Right atrium auricular region (tissue), 2 donors: ENCODE measurements at regions not wholly inside any gene's neighbourhood (a gene's known extent, or its start where the extent isn't known, plus 50 kb on each side); places are given as distances from the start of the nearest gene placed in this dataset.

Source experiments
- DNase-seq: peaks from one replicate; pipeline ENCODE4 v3.0.0-alpha.2; 2019; ENCODE audit warnings: low spot score
- H3K27ac ChIP-seq, 2 donors: fragments of 200-600 bp; sonication (generic); 1 replicate in 1 of 2; 2 replicates in 1 of 2; pipeline ENCODE4 v1.5.1; 2016 to 2019
- H3K27me3 ChIP-seq, 2 donors: fragments of 200-600 bp; sonication (generic); one replicate each; pipeline versions ENCODE4 v1.5.1 to v1.6.0; 2017 to 2019
- H3K36me3 ChIP-seq: fragments of 200-600 bp; sonication (generic); one replicate; pipeline ENCODE4 v1.5.1; 2016
- H3K4me1 ChIP-seq, 2 donors: fragments of 200-600 bp; sonication (generic); one replicate each; pipeline versions ENCODE4 v1.5.1 to v1.6.0; 2017 to 2019
- H3K4me3 ChIP-seq, 2 donors: fragments of 200-600 bp; sonication (generic); 1 replicate in 1 of 2; 2 replicates in 1 of 2; pipeline ENCODE4 v1.5.1; 2017 to 2019; ENCODE audit warnings: mild to moderate bottlenecking in 1 of 2, moderate library complexity in 1 of 2
- H3K9me3 ChIP-seq, 2 donors: fragments of 200-600 bp; sonication (generic); one replicate each; pipeline ENCODE4 v1.5.1; 2019
- CTCF ChIP-seq, 2 donors: fragments of 200-600 bp; sonication (generic); IDR thresholded peaks; one replicate each; pipeline ENCODE4 v1.5.1; 2019; ENCODE audit warnings: antibody characterized with exemption in 2 of 2

GRCh38 chr18:75530118-75530517 is 102.6 kb upstream of the SMIM21 start:
- H3K4me1 ChIP-seq = no peaks in the 10 kb centered on the region
- peak overlapping the region in 1 of 2 donors; percentile 7 for H3K27ac ChIP-seq
- no peaks in the 10 kb centered on the region for H3K9me3 ChIP-seq
- no peak for TF ChIP-seq CTCF (IDR thresholded peaks at IDR 0.05)
- no peak for DNase-seq
- no peaks in the 10 kb centered on the region for H3K36me3 ChIP-seq
- no peaks in the 10 kb centered on the region for H3K27me3 ChIP-seq
- no peak overlapping the region for H3K4me3 ChIP-seq

DNA sequence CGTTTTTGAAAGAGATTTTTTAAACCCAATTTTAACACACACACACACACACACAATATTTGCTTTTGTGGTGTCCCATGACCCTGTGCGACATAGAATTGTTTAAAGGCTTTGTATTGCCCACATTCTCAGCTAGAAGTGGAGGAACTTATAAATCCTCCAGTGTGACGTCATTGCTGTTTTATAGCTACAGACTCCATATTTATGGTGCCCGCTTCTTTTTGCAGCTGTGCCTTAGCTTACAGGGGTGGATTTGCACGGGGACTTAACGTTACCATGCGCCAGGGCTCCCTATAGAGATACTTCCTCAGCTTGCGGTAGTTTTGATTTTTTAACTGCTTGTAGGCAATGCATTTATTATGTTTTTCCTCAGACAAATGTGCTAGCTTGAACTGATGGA is 101.9 kb upstream of the SMIM21 start:
- H3K27ac ChIP-seq = no peak overlapping the region
- no peak overlapping the region for H3K4me3 ChIP-seq
- H3K9me3 ChIP-seq = no peaks in the 10 kb centered on the region
- no peaks in the 10 kb centered on the region for H3K36me3 ChIP-seq
- no peaks in the 10 kb centered on the region for H3K4me1 ChIP-seq
- no peak for TF ChIP-seq CTCF (IDR thresholded peaks at IDR 0.05)
- H3K27me3 ChIP-seq = no peaks in the 10 kb centered on the region
- DNase-seq = no peak

DNA sequence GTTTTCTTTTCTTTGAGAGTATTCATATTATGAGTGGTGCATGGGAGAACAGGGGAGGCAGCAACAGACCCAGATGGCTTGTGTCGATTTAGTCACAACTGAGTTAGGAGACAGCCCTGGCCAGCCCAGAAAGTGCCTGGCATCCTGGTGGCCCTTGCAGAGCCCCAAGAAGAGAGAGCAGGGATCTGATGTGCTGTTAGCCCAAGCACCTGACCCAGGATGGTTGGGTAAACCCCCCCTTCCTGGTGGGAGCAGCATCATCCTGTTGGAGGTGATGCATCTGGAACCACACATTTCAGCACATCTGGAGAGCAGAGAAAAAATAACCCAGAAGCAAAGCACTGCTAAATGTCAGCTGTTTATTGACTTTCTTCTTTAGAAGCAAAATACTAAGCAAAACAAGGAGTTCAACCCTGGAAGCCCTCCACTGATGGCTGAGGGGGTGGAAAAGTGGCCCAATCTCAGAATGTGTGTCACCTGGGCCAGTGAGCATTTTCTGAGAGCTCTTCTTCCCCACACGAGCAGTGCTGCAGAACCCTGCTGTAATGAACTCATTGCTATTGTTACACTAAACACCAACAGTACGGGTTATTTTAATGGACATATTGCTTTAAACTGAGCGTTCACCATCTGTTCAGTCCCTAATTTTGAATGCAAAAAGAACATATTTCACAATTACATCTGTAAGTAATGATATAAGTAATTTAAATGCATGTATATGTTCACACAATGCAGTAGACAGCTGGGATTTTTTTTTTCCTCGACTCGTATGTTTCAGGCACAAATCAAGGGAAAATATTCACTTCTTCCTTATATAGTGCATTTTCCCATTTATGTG is 100.6 kb upstream of the SMIM21 start:
- no peak for DNase-seq
- no peak for TF ChIP-seq CTCF (IDR thresholded peaks at IDR 0.05)
- no peaks in the 10 kb centered on the region for H3K4me1 ChIP-seq
- H3K27me3 ChIP-seq = no peaks in the 10 kb centered on the region
- no peaks in the 10 kb centered on the region for H3K9me3 ChIP-seq
- no peaks in the 10 kb centered on the region for H3K36me3 ChIP-seq
- H3K27ac ChIP-seq = no peak overlapping the region
- no peak overlapping the region for H3K4me3 ChIP-seq

DNA sequence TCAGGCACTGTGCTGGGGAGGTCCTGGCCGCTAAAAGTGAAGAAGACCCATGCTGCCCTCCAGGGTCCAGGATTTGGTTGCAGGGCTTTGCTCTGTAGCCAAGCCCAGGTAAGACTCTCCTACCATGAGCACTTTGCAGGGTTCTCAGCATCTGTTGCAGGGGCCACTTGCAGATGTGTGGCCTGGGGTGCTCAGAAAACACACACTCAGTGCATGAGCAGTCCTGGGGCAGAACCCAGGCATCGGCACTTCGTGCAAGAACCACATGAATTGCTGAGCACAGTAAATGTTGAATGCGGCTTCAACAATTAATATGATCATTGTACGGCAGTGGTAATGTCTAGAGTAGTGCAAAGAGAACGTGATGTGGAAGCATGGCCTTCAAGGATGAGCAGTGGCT is 98.5 kb upstream of the SMIM21 start:
- Histone ChIP-seq H3K36me3 (no peaks in the 10 kb centered on the region), H3K27ac (no peak overlapping the region), H3K4me1 (no peaks in the 10 kb centered on the region), H3K4me3 (no peak overlapping the region), H3K27me3 (no peaks in the 10 kb centered on the region), H3K9me3 (no peaks in the 10 kb centered on the region)
- DNase-seq = no peak
- no peak for TF ChIP-seq CTCF (IDR thresholded peaks at IDR 0.05)

DNA sequence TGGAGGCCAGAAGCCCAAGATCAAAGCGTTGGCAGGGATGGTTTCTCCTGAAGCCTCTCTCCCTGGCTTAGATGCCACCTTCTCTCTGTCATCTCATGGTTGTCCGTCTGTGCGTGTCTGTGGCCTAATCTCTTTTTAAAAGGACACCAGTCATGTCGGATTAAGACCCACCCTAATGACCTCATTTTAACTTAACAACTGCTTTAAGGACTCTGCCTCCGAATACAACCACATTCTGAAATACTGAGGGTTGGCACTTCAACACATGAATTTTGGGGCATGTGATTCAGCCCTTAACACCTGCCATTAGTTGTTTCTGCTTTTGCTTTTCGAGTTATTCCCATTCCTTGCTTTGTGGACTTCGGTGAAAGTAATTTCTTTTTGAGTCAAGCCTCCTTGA is 97.8 kb upstream of the SMIM21 start:
- H3K4me1 ChIP-seq = no peaks in the 10 kb centered on the region
- no peak for DNase-seq
- H3K27ac ChIP-seq = no peak overlapping the region
- H3K36me3 ChIP-seq = no peaks in the 10 kb centered on the region
- no peaks in the 10 kb centered on the region for H3K9me3 ChIP-seq
- TF ChIP-seq CTCF (IDR thresholded peaks at IDR 0.05) = no peak
- no peak overlapping the region for H3K4me3 ChIP-seq
- H3K27me3 ChIP-seq = no peaks in the 10 kb centered on the region

DNA sequence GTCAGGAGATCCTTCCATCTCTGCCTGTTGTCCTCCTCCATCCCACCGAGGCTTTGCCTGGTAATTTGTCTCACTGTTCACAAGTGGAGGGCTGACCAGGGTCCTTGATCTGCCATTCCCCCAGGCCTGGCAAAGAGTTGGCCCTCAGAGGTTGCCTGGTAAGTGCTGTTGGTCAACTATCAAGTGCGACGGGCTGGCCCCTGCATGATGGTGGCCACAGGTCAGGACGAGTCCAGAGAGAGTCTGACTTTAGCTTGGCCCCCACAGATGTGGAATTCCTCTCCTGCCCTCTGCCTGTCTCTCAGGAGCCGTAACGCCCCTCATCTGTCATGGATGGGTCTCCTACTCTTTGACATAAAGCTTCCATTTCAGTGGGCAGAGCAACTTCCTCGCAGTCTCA is 97.3 kb upstream of the SMIM21 start:
- no peaks in the 10 kb centered on the region for H3K36me3 ChIP-seq
- no peaks in the 10 kb centered on the region for H3K27me3 ChIP-seq
- DNase-seq = no peak
- H3K4me1 ChIP-seq = no peaks in the 10 kb centered on the region
- no peak overlapping the region for H3K4me3 ChIP-seq
- H3K27ac ChIP-seq = no peak overlapping the region
- H3K9me3 ChIP-seq = no peaks in the 10 kb centered on the region
- no peak for TF ChIP-seq CTCF (IDR thresholded peaks at IDR 0.05)
